PC-3 (cell line): ENCODE measurements at regions not wholly inside any gene's neighbourhood (a gene's known extent, or its start where the extent isn't known, plus 50 kb on each side); places are given as distances from the start of the nearest gene placed in this dataset.
"Not testable (repeated sequence)": the region's sequence is repeated elsewhere in the genome, so short reads cannot be mapped to it uniquely, and the experiment has no call there.

Source experiments
- ATAC-seq: fragments of 200-7000 bp; cut with Tn5 transposase; 2 replicates; pipeline ENCODE4 v1.9.1; 2020; ENCODE audit warnings: mild to moderate bottlenecking, moderate library complexity
- BruUV-seq: library from RNA; stranded (reverse); fragments of 400-500 nt; replicated peaks from 2 replicates; lab custom pipeline; 2021; lab: Mats Ljungman, UMichigan
- CTCF ChIA-PET: fragments of 300-600 bp; sonication (Branson Sonifier 250); formaldehyde crosslinking; loops from one replicate; lab custom pipeline; 2022; ENCODE audit warnings: antibody characterized with exemption; lab: Charles Lee
- POLR2A ChIA-PET: fragments of 300-600 bp; sonication (Branson Sonifier 250); formaldehyde crosslinking; loops from one replicate; lab custom pipeline; 2022; ENCODE audit warnings: antibody characterized with exemption; ENCODE audit not compliant: unreplicated experiment; lab: Charles Lee
- DNase-seq: peaks from one replicate; pipeline ENCODE4 v3.0.0-alpha.2; 2015
- H2AFZ ChIP-seq: fragments of 300-600 bp; sonication (generic); 2 replicates; pipeline ENCODE4 v1.6.0; 2016; ENCODE audit warnings: antibody characterized with exemption, low read length
- H3F3A ChIP-seq: fragments of 300-600 bp; sonication (generic); one replicate; pipeline ENCODE4 v1.6.0; 2017; ENCODE audit warnings: antibody characterized with exemption, low read length, control low read depth, mild to moderate bottlenecking; ENCODE audit not compliant: unreplicated experiment
- H3K27ac ChIP-seq: fragments of 300-600 bp; sonication (generic); 2 replicates; pipeline ENCODE4 v1.5.1; 2016; ENCODE audit warnings: mild to moderate bottlenecking, low read length
- H3K27me3 ChIP-seq: fragments of 300-600 bp; sonication (generic); 2 replicates; pipeline ENCODE4 v1.6.1; 2016; ENCODE audit warnings: low read length, mixed read lengths
- H3K36me3 ChIP-seq: fragments of 300-600 bp; sonication (generic); 2 replicates; pipeline ENCODE4 v1.6.1; 2016; ENCODE audit warnings: low read depth, mixed run types, low read length, mixed read lengths
- H3K4me1 ChIP-seq: fragments of 300-600 bp; sonication (generic); 2 replicates; pipeline ENCODE4 v1.5.1; 2016; ENCODE audit warnings: low read length; ENCODE audit not compliant: insufficient read depth
- H3K4me2 ChIP-seq: fragments of 300-600 bp; sonication (generic); 2 replicates; pipeline ENCODE4 v1.6.0; 2016; ENCODE audit warnings: low read length
- H3K4me3 ChIP-seq: fragments of 300-600 bp; sonication (generic); 2 replicates; pipeline ENCODE4 v1.5.1; 2016; ENCODE audit warnings: mild to moderate bottlenecking, low read length, mixed read lengths
- H3K79me2 ChIP-seq: fragments of 300-600 bp; sonication (generic); 2 replicates; pipeline ENCODE4 v1.6.1; 2017; ENCODE audit warnings: low read length, mixed read lengths
- H3K9ac ChIP-seq: fragments of 300-600 bp; sonication (generic); 2 replicates; pipeline ENCODE4 v1.6.0; 2016; ENCODE audit warnings: mild to moderate bottlenecking, low read length
- H3K9me2 ChIP-seq: fragments of 300-600 bp; sonication (generic); replicated peaks from 2 replicates; pipeline ENCODE4 v1.6.1; 2016; ENCODE audit warnings: mixed run types, low read length, mixed read lengths
- H3K9me3 ChIP-seq: fragments of 300-600 bp; sonication (generic); 2 replicates; pipeline ENCODE4 v1.6.1; 2016; ENCODE audit warnings: low read length, mixed read lengths
- H4K20me1 ChIP-seq: fragments of 300-600 bp; sonication (generic); 2 replicates; pipeline ENCODE4 v1.6.1; 2016; ENCODE audit warnings: low read length, mixed read lengths
- CTCF ChIP-seq: fragments of 300-600 bp; sonication (generic); conservative IDR thresholded peaks from 2 replicates; pipeline ENCODE4 v1.5.1; 2017; ENCODE audit warnings: antibody characterized with exemption, low read depth, mild to moderate bottlenecking, low read length
- EZH2 ChIP-seq: fragments of 300-600 bp; sonication (generic); IDR thresholded peaks from one replicate; pipeline ENCODE4 v1.6.1; 2017; ENCODE audit warnings: antibody characterized with exemption, mild to moderate bottlenecking, low read length; ENCODE audit not compliant: unreplicated experiment
- EZH2phosphoT487 ChIP-seq: fragments of 300-600 bp; sonication (generic); IDR thresholded peaks from 2 replicates; pipeline ENCODE4 v1.6.1; 2018; ENCODE audit warnings: mild to moderate bottlenecking, antibody characterized with exemption, low read length, borderline replicate concordance
- intact Hi-C: fragments of 100-400 bp; cut with micrococcal nuclease; formaldehyde crosslinking; loops from 2 replicates; pipeline ENCODE4 v1.9.0; 2023

- Histone ChIP-seq H3K4me1 (no peaks in the 10 kb centered on the region), H3K79me2 (no peaks in the 10 kb centered on the region), H4K20me1 (no peaks in the 10 kb centered on the region), H3F3A (no peaks in the 10 kb centered on the region), H3K9me2 (no peaks in the 10 kb centered on the region), H3K9ac (no peak overlapping the region), H3K27me3 (no peaks in the 10 kb centered on the region; the same call in 1 of the 2 replicates), H3K36me3 (no peaks in the 10 kb centered on the region), H3K4me2 (no peak overlapping the region), H3K27ac (no peak overlapping the region), H2AFZ (no peak overlapping the region), H3K9me3 (no peaks in the 10 kb centered on the region), H3K4me3 (no peak overlapping the region)
- ATAC-seq (no peak), DNase-seq (no peak)
- POLR2A ChIA-PET = no interaction called here
- intact Hi-C loops = no loop called here
- TF ChIP-seq EZH2 (no peak), CTCF (peak; percentile 47), EZH2phosphoT487 (no peak)
- no TSS peak for BruUV-seq
- CTCF ChIA-PET = no interaction called here
Measured at GRCh38 chr5:162956570-162956969, 480.8 kb upstream of the CCNG1 start.

GRCh38 chr5:162964144-162964543 lies 473.3 kb upstream of the CCNG1 start:
- H3F3A ChIP-seq, ATAC-seq, H3K4me1 ChIP-seq, H3K79me2 ChIP-seq, H3K9ac ChIP-seq, H3K36me3 ChIP-seq, H3K4me3 ChIP-seq, H3K9me3 ChIP-seq, H3K27me3 ChIP-seq, H3K4me2 ChIP-seq, CTCF ChIA-PET, BruUV-seq, H2AFZ ChIP-seq, POLR2A ChIA-PET, H3K27ac ChIP-seq, H4K20me1 ChIP-seq, H3K9me2 ChIP-seq, intact Hi-C loops: not testable (repeated sequence)
- peak; percentile 47 for DNase-seq

- H3K4me2 ChIP-seq = no peak overlapping the region
- ATAC-seq (no peak), DNase-seq (no peak)
- POLR2A ChIA-PET = no interaction called here
- H3K9ac ChIP-seq = no peak overlapping the region
- no peaks in the 10 kb centered on the region for H3K36me3 ChIP-seq
- BruUV-seq = no TSS peak
- no peak overlapping the region for H3K27ac ChIP-seq
- H3K9me2 ChIP-seq = no peaks in the 10 kb centered on the region
- no peaks in the 10 kb centered on the region for H3K79me2 ChIP-seq
- H3K27me3 ChIP-seq = no peaks in the 10 kb centered on the region
- TF ChIP-seq CTCF (no peak), EZH2 (no peak), EZH2phosphoT487 (no peak)
- intact Hi-C loops = no loop called here
- H3K4me3 ChIP-seq = no peak overlapping the region
- H2AFZ ChIP-seq = no peak overlapping the region
- CTCF ChIA-PET = no interaction called here
- no peaks in the 10 kb centered on the region for H3K9me3 ChIP-seq
- H4K20me1 ChIP-seq = no peaks in the 10 kb centered on the region
- no peaks in the 10 kb centered on the region for H3K4me1 ChIP-seq
- no peaks in the 10 kb centered on the region for H3F3A ChIP-seq
Measured at GRCh38 chr5:162990063-162990462, 447.3 kb upstream of the CCNG1 start.
